NCI-H345 treated with DMSO at 0.1 percent for 48 hours (cell line): ENCODE measurements at regions not wholly inside any gene's neighbourhood (a gene's known extent, or its start where the extent isn't known, plus 50 kb on each side); places are given as distances from the start of the nearest gene placed in this dataset.

ENCODE experiments used
- DNase-seq: peaks from one replicate; lab custom pipeline; 2025; ENCODE audit not compliant: unreplicated experiment; lab: John Stamatoyannopoulos, UW

DNA sequence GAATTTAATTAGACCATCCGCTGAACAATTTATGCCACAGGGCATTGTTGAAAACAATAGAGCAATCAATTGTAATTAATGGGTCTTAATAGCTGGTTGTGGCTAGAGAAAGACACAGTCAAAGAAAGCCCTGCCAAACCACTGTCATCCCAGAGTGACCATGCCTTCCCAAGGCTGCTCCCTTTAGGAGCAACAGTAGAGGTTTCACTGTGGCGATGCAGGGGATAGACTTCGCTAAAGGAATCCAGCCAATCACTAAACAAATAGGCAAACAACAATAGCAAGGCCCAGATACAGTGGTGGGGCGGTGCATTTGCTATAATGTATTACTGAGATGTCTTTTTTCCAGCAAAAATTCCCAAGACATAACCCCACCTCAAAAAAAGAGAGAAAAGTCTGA is 87.8 kb upstream of the SLC27A6 start:
- DNase-seq, result no peak

DNA sequence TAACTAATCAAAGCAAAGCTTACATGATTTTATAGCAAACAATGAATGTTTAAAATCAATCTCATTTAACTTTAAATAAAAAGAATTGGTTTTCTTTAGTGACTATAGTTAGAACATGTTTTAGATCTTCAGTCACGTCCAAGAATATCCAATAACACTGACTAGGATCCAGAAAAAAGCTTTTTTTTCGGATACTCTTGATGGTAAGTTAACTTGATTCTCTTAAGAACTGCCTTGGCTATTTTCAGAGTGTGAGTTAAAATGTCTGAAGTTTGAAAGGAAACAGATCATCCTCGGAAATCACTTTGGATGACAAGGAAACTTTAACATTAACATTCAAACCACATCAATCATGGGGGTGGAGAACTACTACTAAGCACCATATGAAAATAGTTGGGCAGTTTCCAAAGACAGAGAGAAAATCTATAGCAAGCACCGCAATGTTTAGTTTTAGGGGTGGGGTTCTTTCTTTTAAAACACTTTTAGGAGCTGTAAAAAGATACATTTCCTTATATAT is 83.7 kb upstream of the SLC27A6 start:
- DNase-seq, result no peak

DNA sequence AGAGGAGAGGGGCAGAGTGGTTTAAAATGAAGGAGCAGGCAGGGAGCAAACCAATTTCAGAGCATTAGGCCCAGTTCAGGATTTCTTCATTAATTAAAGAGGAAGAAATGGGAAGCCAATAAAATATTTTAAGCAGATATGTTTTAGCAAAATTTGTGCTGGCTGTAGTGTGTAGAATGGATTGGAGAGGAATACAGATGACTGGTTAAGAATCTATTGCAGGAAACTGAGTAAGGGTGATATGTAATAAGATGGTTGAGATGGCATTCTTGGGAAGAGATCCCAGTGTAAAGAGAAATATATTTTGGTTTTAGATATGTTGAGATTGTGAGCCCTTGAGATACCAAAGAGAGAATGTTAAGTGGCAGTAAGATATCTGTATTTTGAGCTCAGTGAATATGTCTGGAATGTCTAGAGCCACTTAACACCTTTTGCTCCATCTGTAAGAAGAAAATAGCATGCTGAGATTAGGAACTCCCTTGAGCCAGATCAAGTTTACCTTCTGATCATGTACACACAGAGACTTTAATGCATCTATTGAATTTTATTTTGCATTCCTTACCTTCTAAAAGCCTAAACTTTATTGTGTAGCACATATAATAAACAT is 79.5 kb upstream of the SLC27A6 start:
- no peak for DNase-seq

GRCh38 chr5:128895122-128895521 is 70.2 kb upstream of the SLC27A6 start:
- DNase-seq, result no peak

- DNase-seq, result no peak
Measured at GRCh38 chr5:128896675-128897074, 68.6 kb upstream of the SLC27A6 start.

DNA sequence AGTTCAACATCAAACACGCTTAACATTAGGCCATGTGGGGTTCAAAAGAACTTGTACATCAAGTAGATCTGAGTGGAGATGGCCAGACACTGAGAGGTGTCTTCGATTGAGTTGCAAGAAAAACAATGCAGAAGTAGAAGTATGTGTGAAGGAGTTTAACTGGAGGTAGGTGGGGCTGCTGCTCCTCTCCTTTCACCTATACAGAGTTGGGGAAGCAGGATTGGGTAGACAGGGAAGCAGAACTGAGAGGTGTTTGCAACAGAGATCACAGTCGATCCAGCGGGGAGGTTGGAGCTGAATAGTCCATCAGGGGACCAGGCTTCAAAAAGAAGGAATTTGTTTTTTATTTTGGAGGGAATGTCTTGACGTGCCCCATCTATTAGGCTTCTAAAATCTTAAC is 61.7 kb upstream of the SLC27A6 start:
- DNase-seq, result no peak

GRCh38 chr5:128904805-128905567 is 60.3 kb upstream of the SLC27A6 start:
- no peak for DNase-seq

DNA sequence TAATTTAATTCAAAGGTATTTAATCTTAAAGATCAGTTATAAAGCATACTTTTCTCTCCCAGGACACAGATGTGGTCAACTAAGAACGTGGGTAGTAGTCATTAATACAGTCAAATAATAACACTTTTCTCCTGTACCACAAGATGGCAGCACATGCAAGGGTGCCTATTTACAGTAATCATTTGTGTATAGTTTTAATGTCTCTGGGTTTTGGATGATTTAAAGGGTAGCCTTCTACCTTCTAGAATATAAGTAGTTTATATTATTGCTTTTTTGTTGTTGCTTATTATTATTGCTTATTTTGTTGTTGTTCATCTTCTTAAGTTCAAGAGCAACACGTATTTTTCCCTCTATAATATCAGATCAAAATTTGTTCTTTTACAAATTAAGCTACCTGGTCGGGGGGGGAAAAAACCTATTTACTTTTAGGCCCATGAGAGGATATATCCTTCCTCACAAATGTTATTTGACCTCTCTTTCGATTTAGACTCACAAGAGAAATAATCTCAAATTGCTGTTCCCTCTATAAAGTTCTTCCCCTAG is 59.6 kb upstream of the SLC27A6 start:
- DNase-seq, result peak; percentile 0

- DNase-seq, result no peak
Measured at GRCh38 chr5:128913551-128913950, 51.7 kb upstream of the SLC27A6 start.
